GM23248 (cell line): ENCODE measurements at regions not wholly inside any gene's neighbourhood (a gene's known extent, or its start where the extent isn't known, plus 50 kb on each side); places are given as distances from the start of the nearest gene placed in this dataset.

ENCODE experiments used
- EZH2 ChIP-seq: fragments of 200-600 bp; sonication (generic); IDR thresholded peaks from 2 replicates; pipeline ENCODE4 v1.6.1; 2018; ENCODE audit warnings: antibody characterized with exemption, mild to moderate bottlenecking; ENCODE audit not compliant: insufficient read depth, poor library complexity, severe bottlenecking
- EZH2phosphoT487 ChIP-seq: fragments of 200-600 bp; sonication (generic); IDR thresholded peaks from 2 replicates; pipeline ENCODE4 v1.6.1; 2018; ENCODE audit warnings: antibody characterized with exemption, moderate library complexity, mild to moderate bottlenecking, low read depth; ENCODE audit not compliant: insufficient read depth

DNA sequence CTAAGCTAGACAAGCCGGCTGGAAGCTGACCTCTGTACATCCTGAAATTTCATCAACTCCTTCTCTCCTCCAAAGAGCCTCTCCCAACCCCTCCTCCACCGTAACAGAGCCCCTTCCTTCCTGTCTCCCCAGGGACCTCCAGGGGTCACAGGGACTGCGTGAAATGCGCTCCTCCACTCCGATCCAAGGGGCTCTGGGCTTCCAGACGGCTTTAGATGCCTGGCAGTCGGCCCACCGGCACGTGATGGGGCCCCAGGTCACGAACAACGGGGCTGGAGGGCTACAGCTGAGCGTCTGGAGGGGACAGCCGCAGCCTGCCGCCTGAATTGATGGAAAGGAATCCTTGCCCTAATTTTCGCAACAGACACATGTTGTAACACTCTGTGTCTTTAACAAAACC, 264.1 kb downstream of the MN1 start:
- TF ChIP-seq EZH2 = no peak
- no peak for TF ChIP-seq EZH2phosphoT487
